OCI-LY1 (cell line): ENCODE measurements at regions not wholly inside any gene's neighbourhood (a gene's known extent, or its start where the extent isn't known, plus 50 kb on each side); places are given as distances from the start of the nearest gene placed in this dataset.

ENCODE experiments used
- CTCF ChIP-seq: fragments of 200-600 bp; sonication (generic), shearing (Covaris generic); IDR thresholded peaks from 2 replicates; pipeline ENCODE4 v1.5.1; 2017; ENCODE audit warnings: mild to moderate bottlenecking, antibody characterized with exemption, low read length, moderate library complexity, mixed read lengths
- EZH2 ChIP-seq: fragments of 200-600 bp; sonication (generic), shearing (Covaris generic); IDR thresholded peaks from 2 replicates; pipeline ENCODE4 v1.8.0; 2017; ENCODE audit warnings: borderline replicate concordance, mixed run types, mild to moderate bottlenecking, antibody characterized with exemption, low read length, moderate library complexity, mixed read lengths

GRCh38 chr1:230540421-230541155 is 101.7 kb upstream of the COG2 start:
- TF ChIP-seq CTCF, result no peak
- TF ChIP-seq EZH2, result no peak
